SJCRH30 (cell line): ENCODE measurements at regions not wholly inside any gene's neighbourhood (a gene's known extent, or its start where the extent isn't known, plus 50 kb on each side); places are given as distances from the start of the nearest gene placed in this dataset.
A peak's percentile ranks its signal among the peaks of the same experiment; 100 is the strongest.
"Not testable (repeated sequence)": the region's sequence is repeated elsewhere in the genome, so short reads cannot be mapped to it uniquely, and the experiment has no call there.

Experiments used
- DNase-seq, 2 experiments: peaks; one replicate each; pipeline ENCODE4 v3.0.0-alpha.2; 2015 to 2020
- H3K27ac ChIP-seq: fragments of 250-450 bp; sonication (Bioruptor Pico); 2 replicates; pipeline ENCODE4 v1.5.1; 2020; ENCODE audit warnings: mild to moderate bottlenecking, moderate library complexity
- H3K27me3 ChIP-seq: fragments of 250-450 bp; sonication (Bioruptor Pico); 2 replicates; pipeline ENCODE4 v1.5.1; 2020; ENCODE audit warnings: mild to moderate bottlenecking, moderate library complexity
- H3K36me3 ChIP-seq: fragments of 250-450 bp; sonication (Bioruptor Pico); 2 replicates; pipeline ENCODE4 v1.5.1; 2020; ENCODE audit warnings: mild to moderate bottlenecking, moderate library complexity
- H3K4me1 ChIP-seq: fragments of 250-450 bp; sonication (Bioruptor Pico); 2 replicates; pipeline ENCODE4 v1.5.1; 2020; ENCODE audit warnings: mild to moderate bottlenecking, moderate library complexity
- H3K4me3 ChIP-seq: fragments of 250-450 bp; sonication (Bioruptor Pico); 2 replicates; pipeline ENCODE4 v1.5.1; 2020; ENCODE audit warnings: mild to moderate bottlenecking, moderate library complexity
- H3K9me3 ChIP-seq: fragments of 250-450 bp; sonication (Bioruptor Pico); replicated peaks from 2 replicates; pipeline ENCODE4 v1.5.1; 2020; ENCODE audit warnings: mild to moderate bottlenecking, moderate library complexity

DNA sequence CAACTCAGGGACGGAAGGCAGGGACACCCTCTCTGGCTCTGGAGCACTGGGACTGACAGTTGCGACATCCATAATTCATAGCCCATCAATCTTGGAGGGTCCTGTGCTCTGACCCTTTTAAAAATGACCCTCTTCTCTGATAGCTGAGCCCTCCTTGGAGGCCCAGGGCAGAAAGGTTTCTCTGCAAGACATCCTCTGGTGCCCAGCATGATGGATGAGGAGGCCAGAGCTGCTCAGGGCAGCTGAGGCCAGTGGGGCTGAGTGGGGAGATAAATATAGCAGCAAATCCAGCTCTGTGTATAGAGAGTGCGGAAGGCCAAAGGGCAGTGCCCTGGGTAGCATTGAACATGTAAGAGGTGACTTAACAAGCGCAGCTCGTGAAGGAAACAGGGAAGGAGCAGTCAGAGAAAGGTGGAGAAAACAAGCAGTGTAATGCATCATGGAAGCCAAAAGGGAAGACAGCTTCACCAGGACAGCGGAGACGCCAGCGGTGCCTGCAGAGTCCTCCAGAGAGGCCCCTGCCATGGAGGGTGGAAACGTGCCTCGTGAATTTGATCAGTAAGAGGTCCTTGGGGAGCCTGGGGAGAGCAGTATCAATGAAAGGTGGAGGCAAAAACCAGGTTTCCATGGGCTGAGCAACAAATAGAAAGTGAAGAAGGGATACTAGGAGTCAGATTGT lies 50.4 kb upstream of the FMOD start:
- Histone ChIP-seq H3K27me3 (no peaks in the 10 kb centered on the region), H3K9me3 (no peaks in the 10 kb centered on the region), H3K27ac (no peak overlapping the region), H3K36me3 (no peaks in the 10 kb centered on the region), H3K4me1 (peaks cover 14% of the 10 kb centered on the region), H3K4me3 (no peak overlapping the region)
- DNase-seq: no peak

DNA sequence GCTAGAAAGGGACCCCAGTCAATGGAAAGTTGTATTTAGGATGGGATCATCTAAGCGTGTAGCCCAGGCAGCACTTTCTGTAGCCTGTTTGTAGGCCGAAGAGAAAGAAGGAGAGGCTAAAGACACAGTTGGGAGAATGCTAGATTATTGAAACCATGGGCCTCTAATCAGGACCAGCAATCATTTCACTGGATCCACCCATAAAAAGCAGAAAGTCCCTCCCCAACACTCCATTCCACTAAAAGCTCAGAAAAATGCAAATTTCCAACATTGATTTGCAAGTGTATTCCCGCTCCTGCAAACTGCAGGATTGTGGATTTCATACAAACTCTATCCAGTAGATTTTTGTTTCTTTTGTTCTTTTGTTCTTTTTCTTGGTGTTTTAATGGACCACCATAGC lies 51.2 kb upstream of the FMOD start:
- H3K27ac ChIP-seq: no peak overlapping the region

DNA sequence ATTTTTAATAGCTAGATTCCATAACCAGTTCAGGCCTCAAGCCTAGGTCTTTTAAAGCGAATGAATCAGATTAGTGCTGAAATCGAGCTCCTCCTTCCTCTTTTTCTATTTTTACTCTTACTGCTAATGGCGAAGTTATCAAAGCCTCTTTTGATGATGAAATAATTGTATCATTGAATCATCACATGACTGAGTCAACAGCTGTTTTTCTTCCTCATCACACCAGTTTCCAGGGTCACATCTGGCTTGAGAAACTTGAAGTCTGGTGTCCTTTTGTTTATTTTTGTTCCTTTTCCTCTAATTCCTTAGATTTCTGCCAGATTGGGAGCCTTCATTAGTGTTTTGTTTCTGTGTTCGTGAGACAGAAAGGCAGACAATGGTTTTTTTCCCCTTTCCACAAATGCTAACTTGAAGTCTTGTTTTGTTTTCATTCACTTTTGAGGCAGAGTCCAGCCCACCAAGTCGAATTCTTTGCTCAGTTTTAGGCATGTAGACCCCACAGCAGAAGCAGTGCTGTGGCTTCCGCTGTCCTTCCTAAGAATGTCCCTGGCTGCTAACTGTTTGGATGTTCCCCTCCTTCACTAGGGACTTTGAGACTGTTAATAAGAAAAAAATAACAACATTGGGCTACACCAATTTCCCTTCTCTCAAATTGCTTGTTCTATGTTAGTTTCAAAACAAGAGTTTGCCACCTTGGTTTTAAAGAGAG lies 51.9 kb upstream of the FMOD start:
- DNase-seq: peak in 1 of 2 experiments; percentile 49
- Histone ChIP-seq H3K9me3 (no peaks in the 10 kb centered on the region), H3K36me3 (no peaks in the 10 kb centered on the region), H3K27ac (no peak overlapping the region), H3K4me1 (peaks cover 14% of the 10 kb centered on the region), H3K4me3 (no peak overlapping the region), H3K27me3 (no peaks in the 10 kb centered on the region)

More for the DNA sequence above, 51.2 kb upstream of the FMOD start:
- Histone ChIP-seq H3K27me3 (no peaks in the 10 kb centered on the region), H3K4me1 (peaks cover 14% of the 10 kb centered on the region), H3K36me3 (no peaks in the 10 kb centered on the region), H3K4me3 (no peak overlapping the region), H3K9me3 (no peaks in the 10 kb centered on the region)
- no peak for DNase-seq

DNA sequence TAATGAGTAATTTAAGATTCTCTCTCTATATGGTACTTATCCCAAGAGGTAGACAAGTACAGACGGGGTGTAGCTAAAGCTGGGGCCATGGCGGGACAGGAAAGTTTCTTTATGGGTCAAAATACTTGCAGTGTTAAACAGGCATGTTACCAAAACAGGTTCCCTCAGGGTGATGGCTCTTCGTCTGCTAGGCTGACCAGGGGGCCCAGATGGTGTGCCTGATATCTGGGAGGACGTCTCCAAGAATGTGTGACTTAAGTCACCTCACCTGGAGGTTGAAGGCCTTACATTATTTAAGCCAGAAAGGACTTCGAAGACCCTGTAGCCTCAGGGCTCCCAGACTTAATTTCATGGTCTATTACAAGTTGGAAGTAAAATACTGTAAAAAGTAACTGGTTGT lies 52.7 kb upstream of the FMOD start:
- no peak overlapping the region for H3K4me3 ChIP-seq
- H3K27ac ChIP-seq: no peak overlapping the region
- no peak for DNase-seq
- peaks cover 16% of the 10 kb centered on the region for H3K4me1 ChIP-seq
- 0 out of 2 replicates have a peak, but pooled peaks cover 3% of the 10 kb centered on the region for H3K9me3 ChIP-seq
- peaks cover 4% of the 10 kb centered on the region; the same call in 1 of the 2 replicates for H3K27me3 ChIP-seq
- no peaks in the 10 kb centered on the region for H3K36me3 ChIP-seq

DNA sequence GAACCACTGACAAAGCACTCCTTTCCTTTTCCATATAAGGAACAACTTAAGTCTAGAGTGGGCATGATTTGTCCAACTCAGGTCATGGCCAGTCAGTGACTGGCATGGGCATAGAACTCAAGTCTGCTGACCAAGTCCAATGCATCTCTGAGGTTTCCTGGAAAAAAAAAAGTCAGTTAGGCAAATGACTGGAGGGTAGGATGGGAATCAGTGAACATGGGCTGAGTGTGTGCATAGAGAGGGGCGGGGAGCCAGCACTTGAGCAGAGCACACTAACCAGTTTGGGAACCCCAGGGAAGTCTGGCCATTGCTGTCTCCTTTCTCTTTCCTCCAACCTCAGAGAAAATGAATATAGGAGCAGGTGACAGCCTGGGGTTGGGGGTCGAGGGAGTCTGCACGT lies 53.6 kb upstream of the FMOD start:
- no peak overlapping the region for H3K4me3 ChIP-seq
- peaks cover 4% of the 10 kb centered on the region; the same call in 1 of the 2 replicates for H3K27me3 ChIP-seq
- H3K27ac ChIP-seq: no peak overlapping the region
- peaks cover 16% of the 10 kb centered on the region for H3K4me1 ChIP-seq
- DNase-seq: no peak
- no peaks in the 10 kb centered on the region for H3K36me3 ChIP-seq
- H3K9me3 ChIP-seq: 0 out of 2 replicates have a peak, but pooled peaks cover 3% of the 10 kb centered on the region

DNA sequence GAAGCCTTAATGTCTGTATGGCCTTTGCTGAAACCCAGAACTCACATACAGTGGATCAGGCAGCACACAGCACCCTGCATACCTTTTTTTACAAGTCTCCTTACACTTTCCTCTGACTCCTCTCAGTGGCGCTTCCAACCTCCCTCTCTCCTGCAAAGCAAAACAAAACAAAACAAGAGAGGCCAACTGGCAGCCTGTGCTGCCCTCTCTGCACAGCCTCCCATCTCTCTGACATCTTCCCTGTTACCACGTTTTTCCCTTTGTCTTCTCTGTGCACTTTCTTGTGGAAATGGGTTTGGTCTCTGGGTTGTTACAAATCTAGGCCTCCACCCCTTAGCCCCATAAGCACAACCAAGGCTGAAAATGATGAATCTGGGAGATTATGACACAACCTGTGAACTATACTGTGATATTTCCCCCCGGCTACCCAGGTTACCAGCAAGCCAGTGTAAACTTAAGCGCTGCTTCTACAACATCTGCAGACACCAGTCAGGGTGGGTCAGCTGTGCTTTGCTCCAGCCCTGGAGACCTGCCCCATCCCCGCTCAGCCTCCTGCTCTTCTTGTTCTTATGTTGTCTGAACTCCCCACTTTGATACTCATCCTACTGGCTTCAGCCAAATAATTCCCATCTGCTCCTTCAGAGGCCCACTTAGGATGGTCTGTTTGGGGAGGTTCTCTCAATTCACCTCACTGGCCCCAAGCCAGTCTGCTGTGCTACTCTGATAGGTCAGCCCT lies 54.9 kb upstream of the FMOD start:
- Histone ChIP-seq H3K9me3 (0 out of 2 replicates have a peak, but pooled peaks cover 3% of the 10 kb centered on the region), H3K27ac (no peak overlapping the region), H3K4me1 (peaks cover 16% of the 10 kb centered on the region), H3K27me3 (peaks cover 4% of the 10 kb centered on the region; the same call in 1 of the 2 replicates), H3K36me3 (no peaks in the 10 kb centered on the region), H3K4me3 (no peak overlapping the region)
- no peak for DNase-seq

DNA sequence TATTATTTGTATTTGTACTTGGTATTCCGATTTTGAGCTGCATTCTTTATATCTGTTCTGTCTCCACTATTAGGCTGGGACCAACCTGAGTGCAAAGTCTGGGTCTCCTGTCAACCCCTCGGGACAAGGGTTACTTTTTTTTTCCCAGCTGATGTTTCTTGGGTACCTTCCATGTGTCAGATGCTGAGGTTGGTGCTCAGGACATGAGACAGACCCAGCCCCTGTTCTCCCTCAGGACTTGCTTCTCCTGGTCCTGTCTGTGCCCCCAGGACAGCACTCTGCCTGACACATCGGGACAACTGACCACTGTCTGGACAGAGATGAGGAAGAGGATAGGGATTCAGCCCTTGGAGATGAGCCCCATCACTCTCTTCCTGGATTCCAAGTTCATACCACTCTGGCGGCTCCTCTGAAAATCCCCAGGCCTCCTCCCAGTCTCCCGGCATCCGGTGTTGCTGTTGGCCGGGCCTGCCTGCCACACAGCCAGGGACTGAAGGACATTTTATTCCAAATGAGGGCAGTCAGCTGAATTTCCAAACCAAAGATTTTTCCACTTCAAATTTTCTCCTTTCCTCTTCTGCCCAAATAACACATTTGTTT lies 55.6 kb upstream of the FMOD start:
- 0 out of 2 replicates have a peak, but pooled peaks cover 3% of the 10 kb centered on the region for H3K9me3 ChIP-seq
- no peak overlapping the region for H3K4me3 ChIP-seq
- peaks cover 16% of the 10 kb centered on the region for H3K4me1 ChIP-seq
- H3K36me3 ChIP-seq: no peaks in the 10 kb centered on the region
- H3K27ac ChIP-seq: no peak overlapping the region
- DNase-seq: no peak
- peaks cover 4% of the 10 kb centered on the region; the same call in 1 of the 2 replicates for H3K27me3 ChIP-seq

DNA sequence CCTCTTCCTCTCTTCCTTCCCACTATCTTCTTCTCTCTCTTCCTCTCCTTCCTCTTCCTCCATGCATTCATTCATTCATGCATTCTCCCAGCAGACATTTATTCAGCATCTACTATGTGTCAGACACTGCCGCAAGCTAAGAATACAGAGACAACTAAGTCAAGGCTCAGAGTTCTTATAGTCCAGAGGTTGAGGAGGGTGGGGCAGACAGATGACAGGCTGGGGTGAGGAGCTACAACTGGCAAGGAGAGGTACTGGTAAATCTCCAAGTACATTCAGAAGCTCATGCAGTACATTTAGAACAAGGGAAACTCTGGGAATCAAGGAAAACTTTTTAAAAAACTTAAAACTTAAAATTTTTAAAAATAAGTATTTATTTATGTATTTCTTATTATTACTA lies 56.4 kb upstream of the FMOD start:
- 0 out of 2 replicates have a peak, but pooled peaks cover 3% of the 10 kb centered on the region for H3K9me3 ChIP-seq
- no peaks in the 10 kb centered on the region for H3K36me3 ChIP-seq
- no peak overlapping the region for H3K4me3 ChIP-seq
- DNase-seq: no peak
- H3K27me3 ChIP-seq: peaks cover 4% of the 10 kb centered on the region; the same call in 1 of the 2 replicates
- H3K27ac ChIP-seq: no peak overlapping the region
- peaks cover 12% of the 10 kb centered on the region for H3K4me1 ChIP-seq

DNA sequence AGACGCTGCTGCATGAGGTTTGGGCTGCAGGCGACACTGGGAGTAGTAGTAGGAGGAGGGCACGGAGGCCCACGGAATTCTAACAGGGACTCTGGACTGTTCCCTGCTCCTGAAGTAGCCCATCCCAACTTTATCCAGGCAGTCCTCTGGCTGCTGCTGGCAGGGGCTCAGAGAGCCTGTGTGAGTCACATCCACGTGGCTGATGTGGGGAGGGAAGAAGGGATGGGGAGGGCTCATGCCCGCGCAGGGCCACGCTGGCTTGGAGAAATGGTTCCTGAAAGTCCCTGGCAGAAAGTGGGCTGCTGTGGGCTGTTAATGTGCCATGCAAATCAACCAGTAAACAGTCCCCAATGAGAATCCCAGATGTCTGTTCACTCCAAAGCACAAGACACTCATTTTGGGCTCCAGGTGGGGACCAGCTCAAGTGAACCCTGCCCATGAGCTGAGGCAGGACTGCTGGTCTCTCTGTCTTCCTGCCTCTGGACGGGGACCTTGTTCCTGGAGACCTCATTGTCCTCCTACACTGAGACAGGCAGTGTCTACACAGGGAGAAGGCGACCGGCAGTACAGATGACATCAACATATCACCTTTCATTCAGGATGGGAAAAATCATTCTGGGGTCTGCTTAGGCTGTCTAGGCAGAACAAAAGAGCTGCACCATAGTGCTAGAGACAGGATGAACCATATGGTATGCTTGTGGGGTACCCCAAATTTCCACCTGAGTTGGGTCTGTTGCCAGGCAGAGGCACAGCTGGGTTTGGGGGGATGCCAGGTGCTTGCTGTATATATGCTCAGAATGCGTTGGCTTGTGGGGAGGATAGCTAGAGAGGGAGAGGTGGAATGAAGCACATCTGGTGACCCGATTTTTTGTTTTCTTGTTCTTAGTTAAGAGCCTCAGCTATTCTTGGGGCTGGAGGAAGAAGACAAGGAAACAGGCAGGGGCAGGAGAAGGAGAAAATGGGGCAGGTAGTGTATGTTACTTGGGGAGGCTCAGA lies 57.9 kb upstream of the FMOD start:
- H3K27me3 ChIP-seq: peaks cover 4% of the 10 kb centered on the region; the same call in 1 of the 2 replicates

DNA sequence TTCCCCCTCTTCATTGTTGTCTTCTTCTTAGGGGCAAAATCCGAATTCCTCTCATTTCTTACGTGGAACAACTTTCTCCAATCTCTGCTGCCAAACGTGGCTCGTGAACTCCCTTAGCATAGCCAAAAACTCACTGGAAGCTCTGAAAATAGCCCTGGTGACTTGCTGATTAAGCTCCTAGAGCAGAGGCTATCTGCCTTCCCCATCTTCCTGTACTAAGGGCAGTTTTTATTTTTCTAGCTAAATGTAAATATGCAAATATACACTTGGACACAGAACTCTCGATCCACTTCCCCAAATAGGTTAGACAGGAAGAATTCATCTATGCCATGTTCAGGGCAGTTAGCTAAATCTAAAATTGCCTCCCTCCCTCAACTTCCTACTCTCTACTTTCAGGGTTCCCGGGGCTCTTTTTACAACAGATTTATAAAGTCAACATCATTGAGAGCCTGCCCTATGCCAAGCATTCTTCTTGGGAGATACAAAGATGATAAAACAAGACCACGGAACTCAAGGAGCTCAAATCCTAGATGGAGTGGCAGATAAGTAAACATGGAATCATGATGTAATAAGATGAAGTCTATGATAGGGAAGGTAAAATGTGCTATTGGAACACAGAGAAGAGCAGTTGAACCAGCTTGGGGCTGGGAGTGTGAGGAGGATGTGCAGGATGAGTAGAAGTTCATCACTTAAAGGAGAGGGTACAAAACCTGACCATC lies 59.4 kb upstream of the FMOD start:
- H3K27me3 ChIP-seq: peaks cover 4% of the 10 kb centered on the region; the same call in 1 of the 2 replicates
- DNase-seq: no peak
- peaks cover 7% of the 10 kb centered on the region; the same call in 1 of the 2 replicates for H3K9me3 ChIP-seq
- no peak overlapping the region for H3K27ac ChIP-seq
- H3K4me3 ChIP-seq: no peak overlapping the region
- peaks cover 3% of the 10 kb centered on the region; the same call in 1 of the 2 replicates for H3K4me1 ChIP-seq
- no peaks in the 10 kb centered on the region for H3K36me3 ChIP-seq

More for the DNA sequence above, 57.9 kb upstream of the FMOD start:
- peaks cover 3% of the 10 kb centered on the region for H3K4me1 ChIP-seq
- peak; percentile 12 to 27 for DNase-seq
- no peak overlapping the region for H3K27ac ChIP-seq
- peaks cover 7% of the 10 kb centered on the region; the same call in 1 of the 2 replicates for H3K9me3 ChIP-seq
- H3K36me3 ChIP-seq: no peaks in the 10 kb centered on the region
- no peak overlapping the region for H3K4me3 ChIP-seq

DNA sequence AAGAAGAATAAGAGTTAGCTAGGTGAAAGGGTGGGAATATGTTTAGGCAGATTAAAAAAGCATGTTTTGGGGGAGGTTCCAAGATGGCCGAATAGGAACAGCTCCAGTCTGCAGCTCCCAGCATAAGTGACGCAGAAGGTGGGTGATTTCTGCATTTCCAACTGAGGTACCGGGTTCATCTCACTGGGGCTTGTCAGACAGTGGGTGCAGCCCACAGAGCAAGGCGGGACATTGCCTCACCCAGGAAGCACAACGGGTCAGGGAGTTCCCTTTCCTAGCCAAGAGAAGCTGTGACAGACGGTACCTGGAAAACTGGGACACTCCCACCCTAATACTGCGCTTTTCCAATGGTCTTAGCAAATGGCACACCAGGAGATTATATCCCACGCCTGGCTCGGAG lies 60.5 kb upstream of the FMOD start:
- DNase-seq, H3K4me1 ChIP-seq, H3K27ac ChIP-seq, H3K9me3 ChIP-seq, H3K27me3 ChIP-seq, H3K36me3 ChIP-seq, H3K4me3 ChIP-seq: not testable (repeated sequence)

DNA sequence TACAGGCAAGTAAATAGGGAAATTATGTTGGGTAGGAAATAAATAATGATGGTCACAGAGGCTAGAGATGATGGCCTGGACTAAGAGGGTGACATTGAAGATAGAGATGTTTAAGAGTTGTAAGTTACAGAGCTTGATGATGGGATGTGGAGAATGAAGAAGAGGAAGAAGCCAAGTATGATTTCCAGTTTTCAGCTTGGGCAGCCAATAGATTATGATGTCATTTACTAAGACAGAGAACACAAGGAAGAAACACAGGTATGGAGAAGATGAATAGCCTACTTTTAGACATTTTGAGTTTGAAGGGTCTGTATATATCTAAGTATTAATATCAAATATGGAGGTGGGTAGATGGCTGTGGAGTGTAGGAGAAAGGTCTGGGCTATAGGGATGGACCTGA lies 56.0 kb upstream of the PRELP start:
- H3K4me3 ChIP-seq: no peak overlapping the region
- H3K9me3 ChIP-seq: peaks cover 5% of the 10 kb centered on the region
- no peak overlapping the region for H3K27ac ChIP-seq
- H3K36me3 ChIP-seq: no peaks in the 10 kb centered on the region
- H3K27me3 ChIP-seq: no peaks in the 10 kb centered on the region
- no peaks in the 10 kb centered on the region for H3K4me1 ChIP-seq
- DNase-seq: no peak

DNA sequence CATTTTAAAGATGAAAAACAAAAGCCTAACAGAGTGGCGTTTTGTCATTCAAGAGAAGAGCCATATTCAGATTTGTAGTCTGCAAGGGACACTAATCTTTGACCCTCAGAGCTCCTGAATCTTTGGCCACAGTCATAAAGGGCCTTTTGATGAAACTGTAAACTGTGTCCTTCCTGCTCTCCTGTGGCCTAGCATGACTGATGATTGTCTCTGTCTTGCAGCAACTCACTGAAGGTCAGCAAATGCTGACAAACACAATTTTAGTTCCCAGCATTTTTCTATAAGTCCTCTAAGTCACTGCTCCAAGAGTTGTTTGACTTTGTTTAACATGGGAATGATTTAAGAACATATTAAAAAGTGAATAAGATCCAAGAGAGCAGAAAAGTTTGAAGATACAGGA lies 55.3 kb upstream of the PRELP start:
- Histone ChIP-seq H3K9me3 (peaks cover 5% of the 10 kb centered on the region), H3K27me3 (no peaks in the 10 kb centered on the region), H3K36me3 (no peaks in the 10 kb centered on the region), H3K4me3 (no peak overlapping the region), H3K27ac (no peak overlapping the region), H3K4me1 (no peaks in the 10 kb centered on the region)
- no peak for DNase-seq
